ENCODE measurements at regions not wholly inside any gene's neighbourhood (a gene's known extent, or its start where the extent isn't known, plus 50 kb on each side); places are given as distances from the start of the nearest gene placed in this dataset.

GRCh38 chr5:68911840-68912690 lies 181.7 kb upstream of the SLC30A5 start:
- TF ChIP-seq CTCF (IDR thresholded peaks at IDR 0.05) (no peak), RXRA (IDR thresholded peaks at IDR 0.05; ENCODE audit: borderline replicate concordance, low read depth) (no peak), TEAD4 (IDR thresholded peaks at IDR 0.05; ENCODE audit: borderline replicate concordance, insufficient read depth) (no peak), FOXJ3 (CRISPR knock-in tag; IDR thresholded peaks at IDR 0.05) (no peak), GATA2 (CRISPR knock-in tag; IDR thresholded peaks at IDR 0.05) (no peak), RCOR1 (IDR thresholded peaks at IDR 0.05; ENCODE audit: low read length) (no peak), MAX (IDR thresholded peaks at IDR 0.05; ENCODE audit: low read depth) (no peak), SMC3 (IDR thresholded peaks at IDR 0.05; ENCODE audit: low read depth, low read length) (no peak), PBX3 (IDR thresholded peaks at IDR 0.05) (no peak)
